Kidney (tissue), 13 donors: ENCODE measurements at regions not wholly inside any gene's neighbourhood (a gene's known extent, or its start where the extent isn't known, plus 50 kb on each side); places are given as distances from the start of the nearest gene placed in this dataset.

ENCODE experiments used
- DNase-seq, 5 donors: peaks; one replicate each; pipeline ENCODE4 v3.0.0-alpha.2; 2013 to 2020
- FAIRE-seq: peaks from 2 replicates; lab custom pipeline; 2012; peaks lifted over from hg19 to GRCh38; lab: Jason Lieb, UNC
- H3K27ac ChIP-seq, 2 donors: one replicate each; pipeline ENCODE4 v1.7.0; 2013; ENCODE audit warnings: low read depth in 2 of 2, low read length in 2 of 2, inconsistent platforms in 1 of 2
- H3K27me3 ChIP-seq: one replicate; pipeline ENCODE4 v1.7.1; 2013; ENCODE audit warnings: low read length, inconsistent platforms; ENCODE audit not compliant: control insufficient read depth, insufficient read depth
- H3K36me3 ChIP-seq, 3 donors: one replicate each; pipeline versions ENCODE4 v1.7.0 to v1.7.1; 2013; ENCODE audit warnings: low read length in 3 of 3, control low read depth in 1 of 3, inconsistent platforms in 1 of 3; ENCODE audit not compliant: insufficient read depth in 3 of 3, control insufficient read depth in 2 of 3
- H3K4me1 ChIP-seq, 3 donors: one replicate each; pipeline versions ENCODE4 v1.7.0 to v1.7.1; 2013; ENCODE audit warnings: low read length in 3 of 3, inconsistent platforms in 1 of 3, low read depth in 1 of 3; ENCODE audit not compliant: control insufficient read depth in 2 of 3, insufficient read depth in 2 of 3
- H3K4me3 ChIP-seq, 3 donors: one replicate each; pipeline versions ENCODE4 v1.7.0 to v1.8.1; 2013; ENCODE audit warnings: low read length in 3 of 3, control low read depth in 1 of 3, inconsistent platforms in 1 of 3
- H3K9ac ChIP-seq, 3 donors: one replicate each; pipeline versions ENCODE4 v1.7.0 to v1.7.1; 2013; ENCODE audit warnings: low read length in 3 of 3, control low read depth in 1 of 3, inconsistent platforms in 1 of 3
- H3K9me3 ChIP-seq, 3 donors: one replicate each; pipeline versions ENCODE4 v1.7.0 to v1.7.1; 2013; ENCODE audit warnings: low read length in 3 of 3, control low read depth in 1 of 3, inconsistent platforms in 1 of 3; ENCODE audit not compliant: control insufficient read depth in 2 of 3, insufficient read depth in 1 of 3
- CTCF ChIP-seq: IDR thresholded peaks from 3 replicates; pipeline ENCODE4 v1.5.1; 2012; ENCODE audit warnings: mild to moderate bottlenecking, moderate library complexity, borderline replicate concordance; ENCODE audit not compliant: insufficient read depth; ENCODE audit errors: extremely low read depth
- intact Hi-C: fragments of 100-400 bp; cut with DNase I; formaldehyde crosslinking; loops from one replicate; pipeline ENCODE4 v1.11.1; 2022
- donor health status: control.
- donor health status: control.
- donor health status: control.
- donor health status: control.
- donor health status: control.
- donor health status: DM: yes; HTN: yes; CAD: no.
- donor health status: Normal renal cell carcinoma (clear cell type).

GRCh38 chr6:138714493-138714892 is 59.1 kb upstream of the CCDC28A start:
- Histone ChIP-seq H3K9me3 (peaks cover 0 to 10% (median 0%) of the 10 kb centered on the region in 3 donors), H3K27me3 (no peaks in the 10 kb centered on the region), H3K9ac (no peak overlapping the region), H3K36me3 (no peaks in the 10 kb centered on the region), H3K4me3 (no peak overlapping the region), H3K27ac (no peak overlapping the region), H3K4me1 (peaks cover 0 to under 1% (median 0%) of the 10 kb centered on the region in 3 donors)
- FAIRE-seq, result no peak
- intact Hi-C loops, result no loop called here
- no peak for TF ChIP-seq CTCF
- DNase-seq, result no peak

- H3K9me3 ChIP-seq, result peaks cover 0 to 10% (median 0%) of the 10 kb centered on the region in 3 donors
- no peak overlapping the region for H3K27ac ChIP-seq
- FAIRE-seq (no peak), DNase-seq (no peak)
- H3K36me3 ChIP-seq, result no peaks in the 10 kb centered on the region
- H3K9ac ChIP-seq, result no peak overlapping the region
- intact Hi-C loops, result no loop called here
- TF ChIP-seq CTCF, result no peak
- H3K4me3 ChIP-seq, result no peak overlapping the region
- H3K4me1 ChIP-seq, result peaks cover 0 to 3% (median 0%) of the 10 kb centered on the region in 3 donors
- no peaks in the 10 kb centered on the region for H3K27me3 ChIP-seq
Observed at GRCh38 chr6:138716013-138716412, 57.6 kb upstream of the CCDC28A start.

GRCh38 chr6:138716971-138717665 is 56.5 kb upstream of the CCDC28A start:
- no peak overlapping the region for H3K9ac ChIP-seq
- peaks cover 0 to 10% (median 0%) of the 10 kb centered on the region in 3 donors for H3K9me3 ChIP-seq
- no peak for TF ChIP-seq CTCF
- peaks cover 0 to 3% (median 0%) of the 10 kb centered on the region in 3 donors for H3K4me1 ChIP-seq
- intact Hi-C loops, result no loop called here
- FAIRE-seq (no peak), DNase-seq (no peak)
- H3K27ac ChIP-seq, result no peak overlapping the region
- H3K4me3 ChIP-seq, result no peak overlapping the region
- no peaks in the 10 kb centered on the region for H3K36me3 ChIP-seq
- H3K27me3 ChIP-seq, result no peaks in the 10 kb centered on the region
